ENCODE measurements at regions not wholly inside any gene's neighbourhood (a gene's known extent, or its start where the extent isn't known, plus 50 kb on each side); places are given as distances from the start of the nearest gene placed in this dataset.

- TF ChIP-seq GABPA (IDR thresholded peaks at IDR 0.05 in 1 of 2, conservative IDR thresholded peaks at IDR 0.05 in 1 of 2) (no peak), YY1 (IDR thresholded peaks at IDR 0.05) (no peak)
- TF ChIP-seq, protein P1, sequence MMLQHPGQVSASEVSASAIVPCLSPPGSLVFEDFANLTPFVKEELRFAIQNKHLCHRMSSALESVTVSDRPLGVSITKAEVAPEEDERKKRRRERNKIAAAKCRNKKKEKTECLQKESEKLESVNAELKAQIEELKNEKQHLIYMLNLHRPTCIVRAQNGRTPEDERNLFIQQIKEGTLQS (IDR thresholded peaks at IDR 0.05): no peak
Observed at GRCh38 chr2:41543726-41544125, 504.1 kb upstream of the PKDCC start (continued).

- H3K27ac ChIP-seq (ENCODE audit: low read depth in 1 of 2, low read length in 2 of 2): no peak overlapping the region
- H3K36me3 ChIP-seq (ENCODE audit: control insufficient read depth in 4 of 4, insufficient read depth in 3 of 4, low read depth in 1 of 4, low read length in 3 of 4): no peaks in the 10 kb centered on the region
- no peaks in the 10 kb centered on the region for H3K4me1 ChIP-seq (ENCODE audit: control insufficient read depth in 4 of 4, insufficient read depth in 4 of 4, low read length in 3 of 4)
- no peaks in the 10 kb centered on the region for H3K9me3 ChIP-seq (ENCODE audit: control insufficient read depth in 4 of 4, low read length in 3 of 4)
- no peaks in the 10 kb centered on the region for H3K27me3 ChIP-seq (ENCODE audit: control insufficient read depth in 4 of 4, insufficient read depth in 4 of 4, low read length in 3 of 4)
- no peak for DNase-seq (ENCODE audit: low spot score)
- 72% methylated on average over 5 of the region's 5 CpGs for WGBS
- no peak for TF ChIP-seq SP1 (IDR thresholded peaks at IDR 0.05)
- no peak for TF ChIP-seq ZBTB33 (IDR thresholded peaks at IDR 0.05)
- no peak for TF ChIP-seq HNF4A (conservative IDR thresholded peaks at IDR 0.05)
- no peak for TF ChIP-seq HNF4G (IDR thresholded peaks at IDR 0.05)
- TF ChIP-seq JUND (IDR thresholded peaks at IDR 0.05): no peak
- TF ChIP-seq EGR1 (IDR thresholded peaks at IDR 0.05; ENCODE audit: low read depth in 2 of 2): no peak
- no peak for TF ChIP-seq FOXA2 (IDR thresholded peaks at IDR 0.05)
- no peak for TF ChIP-seq RAD21 (IDR thresholded peaks at IDR 0.05)
- TF ChIP-seq GABPA (IDR thresholded peaks at IDR 0.05 in 1 of 2, conservative IDR thresholded peaks at IDR 0.05 in 1 of 2): no peak
- TF ChIP-seq TAF1 (conservative IDR thresholded peaks at IDR 0.05): no peak
- no peak for TF ChIP-seq NR2F2 (IDR thresholded peaks at IDR 0.05)
- TF ChIP-seq, protein P1 (IDR thresholded peaks at IDR 0.05): no peak
- TF ChIP-seq REST (IDR thresholded peaks at IDR 0.05): no peak
- TF ChIP-seq, protein P2, sequence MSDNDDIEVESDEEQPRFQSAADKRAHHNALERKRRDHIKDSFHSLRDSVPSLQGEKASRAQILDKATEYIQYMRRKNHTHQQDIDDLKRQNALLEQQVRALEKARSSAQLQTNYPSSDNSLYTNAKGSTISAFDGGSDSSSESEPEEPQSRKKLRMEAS (IDR thresholded peaks at IDR 0.05): no peak
- no peak for TF ChIP-seq YY1 (IDR thresholded peaks at IDR 0.05)
- H3K9ac ChIP-seq (ENCODE audit: low read depth in 1 of 2, low read length in 2 of 2): no peak overlapping the region
- H3K4me3 ChIP-seq (ENCODE audit: low read depth in 1 of 3, low read length in 3 of 3): no peak overlapping the region
Observed at GRCh38 chr2:41544709-41545108, 503.1 kb upstream of the PKDCC start.

DNA sequence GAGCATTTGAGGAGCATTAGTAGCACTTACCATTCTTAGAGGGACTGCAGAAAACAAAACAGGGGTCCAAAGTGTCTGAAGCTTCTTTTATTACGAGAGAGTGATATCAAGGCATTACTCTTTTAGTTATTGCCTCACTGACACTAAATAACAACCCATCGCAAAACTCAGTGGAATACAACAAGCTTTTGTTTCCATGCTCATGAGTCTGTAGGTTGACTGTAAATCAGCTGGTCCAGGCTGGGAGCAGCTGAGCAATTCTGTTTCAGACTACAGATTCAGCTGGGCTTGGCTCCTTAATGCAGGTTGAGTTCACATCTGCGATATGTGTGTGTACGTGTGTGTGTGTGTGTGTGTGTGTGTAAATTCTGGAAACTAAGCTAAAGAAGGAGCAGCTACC is 501.8 kb upstream of the PKDCC start:
- Histone ChIP-seq H3K4me3 (ENCODE audit: low read depth in 1 of 3, low read length in 3 of 3) (no peak overlapping the region), H3K27ac (ENCODE audit: low read depth in 1 of 2, low read length in 2 of 2) (no peak overlapping the region), H3K27me3 (ENCODE audit: control insufficient read depth in 4 of 4, insufficient read depth in 4 of 4, low read length in 3 of 4) (no peaks in the 10 kb centered on the region), H3K4me1 (ENCODE audit: control insufficient read depth in 4 of 4, insufficient read depth in 4 of 4, low read length in 3 of 4) (no peaks in the 10 kb centered on the region), H3K9me3 (ENCODE audit: control insufficient read depth in 4 of 4, low read length in 3 of 4) (no peaks in the 10 kb centered on the region), H3K36me3 (ENCODE audit: control insufficient read depth in 4 of 4, insufficient read depth in 3 of 4, low read depth in 1 of 4, low read length in 3 of 4) (no peaks in the 10 kb centered on the region), H3K9ac (ENCODE audit: low read depth in 1 of 2, low read length in 2 of 2) (no peak overlapping the region)
- WGBS: 76% methylated on average over 4 of the region's 4 CpGs
- DNase-seq (ENCODE audit: low spot score): no peak
- no peak for TF ChIP-seq RXRA (IDR thresholded peaks at IDR 0.05)
- TF ChIP-seq GABPA (IDR thresholded peaks at IDR 0.05 in 1 of 2, conservative IDR thresholded peaks at IDR 0.05 in 1 of 2): no peak
- TF ChIP-seq RAD21 (IDR thresholded peaks at IDR 0.05): no peak
- TF ChIP-seq HNF4A (conservative IDR thresholded peaks at IDR 0.05): no peak
- TF ChIP-seq FOXA1 (IDR thresholded peaks at IDR 0.05): no peak
- no peak for TF ChIP-seq YY1 (IDR thresholded peaks at IDR 0.05)
- TF ChIP-seq EGR1 (IDR thresholded peaks at IDR 0.05; ENCODE audit: low read depth in 2 of 2): no peak
- TF ChIP-seq, protein P1 (IDR thresholded peaks at IDR 0.05): no peak
- TF ChIP-seq NR2F2 (IDR thresholded peaks at IDR 0.05): no peak
- TF ChIP-seq REST (IDR thresholded peaks at IDR 0.05): no peak
- TF ChIP-seq JUND (IDR thresholded peaks at IDR 0.05): no peak
- TF ChIP-seq, protein P3, sequence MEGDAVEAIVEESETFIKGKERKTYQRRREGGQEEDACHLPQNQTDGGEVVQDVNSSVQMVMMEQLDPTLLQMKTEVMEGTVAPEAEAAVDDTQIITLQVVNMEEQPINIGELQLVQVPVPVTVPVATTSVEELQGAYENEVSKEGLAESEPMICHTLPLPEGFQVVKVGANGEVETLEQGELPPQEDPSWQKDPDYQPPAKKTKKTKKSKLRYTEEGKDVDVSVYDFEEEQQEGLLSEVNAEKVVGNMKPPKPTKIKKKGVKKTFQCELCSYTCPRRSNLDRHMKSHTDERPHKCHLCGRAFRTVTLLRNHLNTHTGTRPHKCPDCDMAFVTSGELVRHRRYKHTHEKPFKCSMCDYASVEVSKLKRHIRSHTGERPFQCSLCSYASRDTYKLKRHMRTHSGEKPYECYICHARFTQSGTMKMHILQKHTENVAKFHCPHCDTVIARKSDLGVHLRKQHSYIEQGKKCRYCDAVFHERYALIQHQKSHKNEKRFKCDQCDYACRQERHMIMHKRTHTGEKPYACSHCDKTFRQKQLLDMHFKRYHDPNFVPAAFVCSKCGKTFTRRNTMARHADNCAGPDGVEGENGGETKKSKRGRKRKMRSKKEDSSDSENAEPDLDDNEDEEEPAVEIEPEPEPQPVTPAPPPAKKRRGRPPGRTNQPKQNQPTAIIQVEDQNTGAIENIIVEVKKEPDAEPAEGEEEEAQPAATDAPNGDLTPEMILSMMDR (IDR thresholded peaks at IDR 0.05; ENCODE audit: low read depth, low read length, missing input control): no peak
- TF ChIP-seq HNF4G (IDR thresholded peaks at IDR 0.05): no peak
